Neural progenitor cell (in vitro differentiated cells): ENCODE measurements at regions not wholly inside any gene's neighbourhood (a gene's known extent, or its start where the extent isn't known, plus 50 kb on each side); places are given as distances from the start of the nearest gene placed in this dataset.

Experiments used
- DNase-seq: peaks from one replicate; pipeline ENCODE4 v3.0.0-alpha.2; 2016; ENCODE audit warnings: low spot score
- H2AFZ ChIP-seq: fragments of 200-600 bp; sonication (generic); replicated peaks from 2 replicates; pipeline ENCODE4 v1.6.1; 2016; ENCODE audit warnings: antibody characterized with exemption
- H3F3A ChIP-seq: fragments of 200-600 bp; sonication (generic); 2 replicates; pipeline ENCODE4 v1.6.1; 2016; ENCODE audit warnings: antibody characterized with exemption, low read depth
- H3K27ac ChIP-seq: fragments of 200-600 bp; sonication (generic); 2 replicates; pipeline ENCODE4 v1.5.1; 2016; ENCODE audit warnings: mild to moderate bottlenecking
- H3K27me3 ChIP-seq: fragments of 200-600 bp; sonication (generic); 2 replicates; pipeline ENCODE4 v1.6.1; 2016; ENCODE audit warnings: mild to moderate bottlenecking, moderate library complexity
- H3K36me3 ChIP-seq: fragments of 200-600 bp; sonication (generic); 2 replicates; pipeline ENCODE4 v1.5.1; 2016
- H3K4me1 ChIP-seq: fragments of 200-600 bp; sonication (generic); 2 replicates; pipeline ENCODE4 v1.6.1; 2016; ENCODE audit warnings: mixed run types
- H3K4me2 ChIP-seq: fragments of 200-600 bp; sonication (generic); 2 replicates; pipeline ENCODE4 v1.6.1; 2016
- H3K4me3 ChIP-seq: fragments of 200-600 bp; sonication (generic); 2 replicates; pipeline ENCODE4 v1.5.1; 2016
- H3K79me2 ChIP-seq: fragments of 200-600 bp; sonication (generic); 2 replicates; pipeline ENCODE4 v1.6.1; 2016; ENCODE audit warnings: low read depth
- H3K9ac ChIP-seq: fragments of 200-600 bp; sonication (generic); 2 replicates; pipeline ENCODE4 v1.6.1; 2016
- H3K9me3 ChIP-seq: fragments of 200-600 bp; sonication (generic); 2 replicates; pipeline ENCODE4 v1.5.1; 2016; ENCODE audit warnings: low read depth
- H4K20me1 ChIP-seq: fragments of 200-600 bp; sonication (generic); 2 replicates; pipeline ENCODE4 v1.6.1; 2016; ENCODE audit warnings: low read depth
- H3K27ac Mint-ChIP-seq: 3 replicates; pipeline ENCODE4 v1.8.0; 2021; ENCODE audit warnings: mixed read lengths
- H3K27me3 Mint-ChIP-seq: 2 replicates; pipeline ENCODE4 v1.8.0; 2022; ENCODE audit warnings: low read depth, mild to moderate bottlenecking, inconsistent platforms, moderate library complexity, mixed read lengths; ENCODE audit not compliant: insufficient read depth
- H3K36me3 Mint-ChIP-seq: 3 replicates; pipeline ENCODE4 v1.8.0; 2021; ENCODE audit warnings: mixed read lengths
- H3K4me1 Mint-ChIP-seq: 3 replicates; pipeline ENCODE4 v1.8.0; 2021; ENCODE audit warnings: mixed read lengths
- H3K4me3 Mint-ChIP-seq: 3 replicates; pipeline ENCODE4 v1.8.0; 2021; ENCODE audit warnings: mild to moderate bottlenecking, moderate library complexity, mixed read lengths
- H3K9me3 Mint-ChIP-seq: 3 replicates; pipeline ENCODE4 v1.8.0; 2020; ENCODE audit warnings: mixed read lengths
- EZH2 ChIP-seq: fragments of 200-600 bp; sonication (generic); IDR thresholded peaks from 2 replicates; pipeline ENCODE4 v1.6.1; 2017; ENCODE audit warnings: antibody characterized with exemption, mild to moderate bottlenecking, moderate library complexity
- EZH2phosphoT487 ChIP-seq: fragments of 200-600 bp; sonication (generic); IDR thresholded peaks from 2 replicates; pipeline ENCODE4 v1.6.1; 2017; ENCODE audit warnings: antibody characterized with exemption
- TF ChIP-seq, protein P1 (sequence below): fragments of 200-600 bp; sonication (generic); IDR thresholded peaks from 2 replicates; pipeline ENCODE4 v1.5.1; 2017; ENCODE audit warnings: antibody characterized with exemption, mild to moderate bottlenecking

DNA sequence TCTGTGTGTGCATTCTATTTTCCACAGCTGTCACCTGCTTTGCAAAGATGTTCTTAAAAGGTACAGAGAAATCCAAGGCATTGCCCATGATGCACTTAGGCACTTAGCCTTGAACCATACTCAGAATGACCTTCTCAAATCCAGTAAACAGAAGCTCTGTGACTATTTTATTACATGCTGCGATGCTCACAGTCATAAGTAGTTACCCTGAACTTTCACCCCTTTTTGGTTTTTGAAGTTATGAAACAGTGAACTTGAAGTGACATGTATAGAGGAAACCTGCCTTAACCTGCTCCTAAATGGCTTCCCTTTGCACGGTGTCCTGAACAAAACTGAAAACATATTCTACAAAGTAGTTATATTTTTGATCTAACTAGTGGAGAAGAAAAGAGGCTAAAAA, 100.4 kb downstream of the SLC10A2 start:
- H3K4me2 ChIP-seq: no peak overlapping the region
- H3F3A ChIP-seq: no peaks in the 10 kb centered on the region
- H3K27me3 ChIP-seq: no peaks in the 10 kb centered on the region
- no peak overlapping the region for H3K27ac ChIP-seq
- Mint-ChIP-seq H3K27ac (no peak overlapping the region), H3K4me1 (no peaks in the 10 kb centered on the region), H3K4me3 (no peak overlapping the region), H3K9me3 (no peaks in the 10 kb centered on the region), H3K36me3 (no peaks in the 10 kb centered on the region), H3K27me3 (peaks cover 5% of the 10 kb centered on the region)
- no peaks in the 10 kb centered on the region for H4K20me1 ChIP-seq
- no peaks in the 10 kb centered on the region for H3K79me2 ChIP-seq
- no peak overlapping the region for H2AFZ ChIP-seq
- no peaks in the 10 kb centered on the region for H3K9me3 ChIP-seq
- H3K36me3 ChIP-seq: no peaks in the 10 kb centered on the region
- no peak overlapping the region for H3K4me3 ChIP-seq
- H3K9ac ChIP-seq: no peak overlapping the region
- no peaks in the 10 kb centered on the region for H3K4me1 ChIP-seq
- DNase-seq: no peak
- no peak for TF ChIP-seq EZH2
- no peak for TF ChIP-seq EZH2phosphoT487
- TF ChIP-seq, protein P1, sequence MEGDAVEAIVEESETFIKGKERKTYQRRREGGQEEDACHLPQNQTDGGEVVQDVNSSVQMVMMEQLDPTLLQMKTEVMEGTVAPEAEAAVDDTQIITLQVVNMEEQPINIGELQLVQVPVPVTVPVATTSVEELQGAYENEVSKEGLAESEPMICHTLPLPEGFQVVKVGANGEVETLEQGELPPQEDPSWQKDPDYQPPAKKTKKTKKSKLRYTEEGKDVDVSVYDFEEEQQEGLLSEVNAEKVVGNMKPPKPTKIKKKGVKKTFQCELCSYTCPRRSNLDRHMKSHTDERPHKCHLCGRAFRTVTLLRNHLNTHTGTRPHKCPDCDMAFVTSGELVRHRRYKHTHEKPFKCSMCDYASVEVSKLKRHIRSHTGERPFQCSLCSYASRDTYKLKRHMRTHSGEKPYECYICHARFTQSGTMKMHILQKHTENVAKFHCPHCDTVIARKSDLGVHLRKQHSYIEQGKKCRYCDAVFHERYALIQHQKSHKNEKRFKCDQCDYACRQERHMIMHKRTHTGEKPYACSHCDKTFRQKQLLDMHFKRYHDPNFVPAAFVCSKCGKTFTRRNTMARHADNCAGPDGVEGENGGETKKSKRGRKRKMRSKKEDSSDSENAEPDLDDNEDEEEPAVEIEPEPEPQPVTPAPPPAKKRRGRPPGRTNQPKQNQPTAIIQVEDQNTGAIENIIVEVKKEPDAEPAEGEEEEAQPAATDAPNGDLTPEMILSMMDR: no peak

DNA sequence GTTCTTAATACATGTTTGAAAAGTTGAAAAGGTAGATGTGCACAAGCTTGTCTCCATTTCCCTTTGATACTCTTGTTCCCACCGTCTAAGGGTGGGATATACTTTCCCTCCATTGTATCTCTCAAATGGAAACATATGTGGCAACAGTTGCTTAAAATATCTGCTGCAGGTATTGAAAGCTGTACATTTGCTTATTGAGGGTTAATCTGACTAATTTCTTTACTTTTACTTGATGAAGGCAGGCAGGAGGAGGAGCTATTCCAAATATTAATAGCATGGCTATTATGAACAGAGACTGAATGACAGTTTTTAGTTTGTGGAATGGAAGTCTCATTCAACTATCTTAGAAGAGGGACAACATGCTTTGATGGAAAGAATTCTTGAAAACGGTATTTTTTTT, 103.8 kb downstream of the SLC10A2 start:
- H3K4me2 ChIP-seq: no peak overlapping the region
- no peaks in the 10 kb centered on the region for H3K36me3 ChIP-seq
- H4K20me1 ChIP-seq: no peaks in the 10 kb centered on the region
- H3K27me3 ChIP-seq: no peaks in the 10 kb centered on the region
- DNase-seq: no peak
- H3K4me1 Mint-ChIP-seq: no peaks in the 10 kb centered on the region
- H3K79me2 ChIP-seq: no peaks in the 10 kb centered on the region
- no peak overlapping the region for H3K4me3 Mint-ChIP-seq
- no peak for TF ChIP-seq EZH2
- TF ChIP-seq, protein P1: no peak
- no peak for TF ChIP-seq EZH2phosphoT487
- H3K4me3 ChIP-seq: no peak overlapping the region
- H3K27ac ChIP-seq: no peak overlapping the region
- H2AFZ ChIP-seq: no peak overlapping the region
- peaks cover 4% of the 10 kb centered on the region for H3K27me3 Mint-ChIP-seq
- H3K4me1 ChIP-seq: no peaks in the 10 kb centered on the region
- no peaks in the 10 kb centered on the region for H3K9me3 Mint-ChIP-seq
- no peaks in the 10 kb centered on the region for H3F3A ChIP-seq
- H3K36me3 Mint-ChIP-seq: no peaks in the 10 kb centered on the region
- no peak overlapping the region for H3K27ac Mint-ChIP-seq
- H3K9ac ChIP-seq: no peak overlapping the region
- H3K9me3 ChIP-seq: no peaks in the 10 kb centered on the region

DNA sequence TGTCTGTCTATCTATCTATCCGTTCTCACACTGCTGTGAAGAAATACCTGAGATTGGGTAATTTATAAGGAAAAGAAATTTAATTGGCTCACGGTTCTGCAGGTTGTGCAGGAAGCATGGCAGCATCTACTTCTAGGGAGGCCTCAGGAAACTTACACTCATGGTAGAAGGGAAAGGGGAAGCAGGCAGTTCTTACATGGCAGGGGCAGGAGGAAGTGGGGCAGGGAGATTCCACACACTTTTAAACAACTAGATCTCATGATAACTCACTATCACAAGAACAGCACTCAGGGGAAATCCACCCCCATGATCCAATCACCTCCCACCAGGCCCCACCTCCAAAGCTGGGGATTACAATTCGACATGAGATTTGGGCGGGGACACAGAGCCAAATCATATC, 105.3 kb downstream of the SLC10A2 start:
- H3K79me2 ChIP-seq: no peaks in the 10 kb centered on the region
- Mint-ChIP-seq H3K4me1 (no peaks in the 10 kb centered on the region), H3K36me3 (no peaks in the 10 kb centered on the region), H3K9me3 (no peaks in the 10 kb centered on the region), H3K4me3 (no peak overlapping the region), H3K27me3 (peaks cover 4% of the 10 kb centered on the region), H3K27ac (no peak overlapping the region)
- no peak overlapping the region for H2AFZ ChIP-seq
- H3K4me2 ChIP-seq: no peak overlapping the region
- no peak for DNase-seq
- no peaks in the 10 kb centered on the region for H4K20me1 ChIP-seq
- no peaks in the 10 kb centered on the region for H3K4me1 ChIP-seq
- H3K9ac ChIP-seq: no peak overlapping the region
- TF ChIP-seq EZH2phosphoT487 (no peak), EZH2 (no peak)
- TF ChIP-seq, protein P1: no peak
- H3K36me3 ChIP-seq: no peaks in the 10 kb centered on the region
- no peaks in the 10 kb centered on the region for H3F3A ChIP-seq
- no peak overlapping the region for H3K4me3 ChIP-seq
- H3K9me3 ChIP-seq: no peaks in the 10 kb centered on the region
- H3K27ac ChIP-seq: no peak overlapping the region
- H3K27me3 ChIP-seq: no peaks in the 10 kb centered on the region

DNA sequence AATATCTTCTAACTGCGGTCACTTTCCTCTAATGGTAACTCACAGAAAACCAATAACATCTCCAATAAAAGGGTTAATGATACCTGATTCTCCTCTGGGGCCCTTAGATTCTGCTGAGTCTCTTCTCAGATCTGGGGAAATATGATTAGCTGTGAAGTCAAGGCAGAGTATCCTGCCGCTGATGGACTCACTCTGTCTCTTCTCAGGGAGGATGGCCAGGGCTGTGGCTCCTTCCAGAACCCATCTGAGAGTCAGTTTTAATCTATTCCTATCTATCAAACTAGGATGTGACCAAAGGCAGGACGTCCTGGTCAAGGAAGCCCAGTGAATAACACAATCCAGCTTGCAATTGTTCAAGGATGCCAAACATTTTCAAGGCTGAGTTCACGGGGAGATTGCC, 109.8 kb downstream of the SLC10A2 start:
- Histone ChIP-seq H3K9ac (no peak overlapping the region), H3K27me3 (no peaks in the 10 kb centered on the region), H3K9me3 (no peaks in the 10 kb centered on the region), H3K4me3 (no peak overlapping the region), H3K27ac (no peak overlapping the region), H3K36me3 (no peaks in the 10 kb centered on the region), H2AFZ (no peak overlapping the region), H3F3A (no peaks in the 10 kb centered on the region), H3K79me2 (no peaks in the 10 kb centered on the region), H3K4me2 (no peak overlapping the region), H3K4me1 (no peaks in the 10 kb centered on the region), H4K20me1 (no peaks in the 10 kb centered on the region)
- no peak overlapping the region for H3K4me3 Mint-ChIP-seq
- no peak for DNase-seq
- H3K36me3 Mint-ChIP-seq: no peaks in the 10 kb centered on the region
- no peaks in the 10 kb centered on the region for H3K9me3 Mint-ChIP-seq
- H3K27ac Mint-ChIP-seq: no peak overlapping the region
- TF ChIP-seq, protein P1: no peak
- TF ChIP-seq EZH2phosphoT487 (no peak), EZH2 (no peak)
- no peaks in the 10 kb centered on the region for H3K4me1 Mint-ChIP-seq
- H3K27me3 Mint-ChIP-seq: peaks cover 4% of the 10 kb centered on the region
